HG03135 (cell line): ENCODE measurements at regions not wholly inside any gene's neighbourhood (a gene's known extent, or its start where the extent isn't known, plus 50 kb on each side); places are given as distances from the start of the nearest gene placed in this dataset.
"Not testable (repeated sequence)": the region's sequence is repeated elsewhere in the genome, so short reads cannot be mapped to it uniquely, and the experiment has no call there.

Source experiments
- ATAC-seq: cut with Tn5 transposase; IDR thresholded peaks from one replicate; pipeline ENCODE4 v1.9.1; 2021; ENCODE audit warnings: mild to moderate bottlenecking, moderate library complexity; ENCODE audit not compliant: unreplicated experiment

GRCh38 chrX:150205011-150205410 lies 158.1 kb upstream of the MAMLD1 start:
- ATAC-seq, result no peak

DNA sequence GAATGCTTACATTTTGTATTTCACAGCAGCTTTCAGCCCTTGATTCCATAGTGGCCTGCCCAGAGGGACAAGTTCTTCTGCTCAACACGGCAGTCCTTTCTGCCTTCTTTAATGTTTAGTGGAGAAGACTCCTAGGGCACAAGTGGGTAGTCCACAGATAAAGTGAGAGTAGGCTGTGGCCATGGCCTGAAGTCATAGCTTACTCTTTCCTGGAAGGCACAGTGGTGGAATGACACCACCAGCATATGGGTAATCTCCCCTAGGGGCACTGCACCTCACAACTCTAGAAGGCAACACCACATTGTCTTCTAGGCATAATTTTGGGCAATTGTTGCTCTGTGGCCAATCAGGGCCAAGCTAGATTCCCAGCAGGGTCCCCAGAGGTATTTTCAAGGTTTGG lies 155.4 kb upstream of the MAMLD1 start:
- ATAC-seq, result no peak

DNA sequence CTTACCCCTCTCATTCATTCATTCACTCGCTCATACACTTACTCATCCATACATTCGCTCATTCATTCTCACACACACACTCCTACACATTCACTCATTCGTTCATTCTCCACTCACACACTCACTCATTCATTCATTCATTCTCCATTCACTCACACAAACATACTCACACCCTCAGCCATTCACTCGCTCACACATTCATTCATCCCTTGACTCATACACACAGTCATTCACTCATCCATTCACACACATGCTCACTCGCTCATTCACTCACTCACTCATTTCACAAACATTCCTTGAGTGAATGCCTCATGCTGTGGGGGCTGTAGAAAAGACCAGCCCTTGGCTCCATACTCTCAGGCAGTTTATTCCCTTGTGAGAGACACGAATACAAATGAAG lies 151.1 kb upstream of the MAMLD1 start:
- ATAC-seq, result no peak

DNA sequence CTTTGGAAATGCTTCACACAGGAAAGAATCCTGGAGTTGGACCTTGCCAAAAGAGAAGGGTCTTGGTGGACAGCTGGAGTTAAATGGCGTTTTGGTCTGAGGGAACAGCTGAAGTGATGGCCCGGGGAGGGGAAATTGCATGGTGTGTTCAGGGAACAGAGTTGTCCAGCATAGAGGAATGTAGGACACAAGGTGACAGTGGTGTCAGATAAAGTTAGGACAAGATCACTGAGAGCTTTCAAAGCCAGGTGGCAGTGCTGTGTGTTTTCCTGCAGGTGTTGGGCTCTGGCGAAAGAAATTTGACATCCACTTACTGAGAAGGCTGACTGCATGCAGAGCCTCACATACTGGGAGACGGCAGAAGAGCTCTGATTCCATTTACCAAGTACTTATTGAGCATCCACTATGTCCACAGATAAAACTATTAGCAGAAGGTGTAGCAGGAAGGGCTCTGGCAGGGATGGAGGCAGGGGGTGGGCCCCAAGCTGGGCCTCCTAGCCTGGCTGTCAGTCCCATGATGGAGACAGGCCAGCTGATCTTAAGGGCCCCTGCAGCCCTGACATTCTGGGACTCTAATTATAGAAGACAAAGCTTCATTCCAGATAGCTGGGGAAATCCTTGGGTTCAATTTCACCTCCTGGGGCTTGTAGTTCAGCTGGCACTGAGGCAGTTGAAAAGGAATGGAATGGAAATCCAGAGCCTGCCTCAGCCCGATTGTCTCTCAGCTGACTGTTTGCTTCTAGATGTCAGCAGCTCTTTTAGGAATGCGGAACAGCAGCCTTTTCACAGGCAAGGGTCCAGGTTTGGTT lies 150.2 kb upstream of the MAMLD1 start:
- ATAC-seq, result no peak

DNA sequence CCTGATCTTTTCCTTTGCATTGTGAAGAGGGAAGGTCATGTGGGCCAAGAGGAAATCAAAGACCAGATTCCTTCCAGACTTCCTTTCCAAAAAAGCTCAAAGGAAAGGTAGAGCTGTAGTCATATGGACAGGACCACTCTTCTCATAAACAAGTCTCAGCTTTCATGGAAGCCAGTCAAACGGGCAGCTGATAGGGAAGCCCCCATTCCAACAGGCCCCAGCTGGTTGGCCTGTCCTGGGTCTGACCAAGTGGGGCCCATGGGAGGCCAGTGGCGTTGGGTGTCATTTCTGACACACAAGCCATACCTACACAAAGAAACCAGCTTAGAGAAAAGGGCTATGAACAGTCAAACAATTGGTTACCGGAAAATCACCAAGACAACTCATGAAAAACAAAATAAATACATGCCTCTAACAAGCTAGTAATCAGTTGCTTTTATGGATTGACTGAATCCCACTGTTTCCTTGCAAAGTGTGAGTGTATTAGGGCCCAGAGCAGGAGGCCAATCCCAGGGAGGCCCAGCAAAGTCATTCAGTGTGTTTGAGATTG lies 149.6 kb upstream of the MAMLD1 start:
- no peak for ATAC-seq

GRCh38 chrX:150216000-150216399 lies 147.1 kb upstream of the MAMLD1 start:
- not testable (repeated sequence) for ATAC-seq

DNA sequence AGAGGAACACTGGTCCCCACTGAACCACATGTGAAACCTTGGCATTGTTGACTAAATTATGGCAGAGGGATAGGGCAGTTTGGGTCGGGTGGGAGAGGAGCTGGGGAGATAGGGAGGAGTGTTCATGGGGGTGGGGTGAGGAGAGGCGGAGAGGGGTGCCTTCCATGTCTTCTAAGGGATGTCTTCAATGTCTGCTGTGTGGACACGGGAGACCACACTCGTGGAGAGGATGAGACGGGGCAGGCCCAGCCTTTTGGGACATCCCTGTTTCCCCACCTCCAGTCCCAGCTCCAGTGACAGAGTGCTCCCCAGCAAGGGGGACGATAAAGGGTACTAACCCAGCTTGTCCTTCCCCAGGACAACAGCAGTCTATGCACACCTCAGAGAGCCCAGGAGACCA lies 146.4 kb upstream of the MAMLD1 start:
- ATAC-seq, result no peak

DNA sequence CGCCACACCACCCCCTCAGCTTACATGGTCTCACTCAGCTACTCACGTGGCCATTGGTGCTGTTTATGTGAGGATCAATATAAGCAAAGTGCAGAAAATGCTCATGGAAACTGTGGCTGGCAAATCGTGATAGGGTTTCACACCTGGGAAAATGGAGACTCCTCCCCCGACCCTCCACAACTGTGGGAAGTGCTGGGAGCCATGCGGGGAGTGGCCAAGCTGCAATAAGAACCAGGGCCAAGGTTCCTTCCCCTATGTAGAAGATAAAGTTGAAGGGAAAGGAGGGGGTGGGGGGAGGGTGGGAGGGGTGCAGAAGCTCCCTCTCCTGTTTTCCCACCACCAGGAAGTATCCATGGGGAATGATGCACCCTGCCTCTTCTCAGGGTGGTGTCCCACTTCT lies 145.5 kb upstream of the MAMLD1 start:
- ATAC-seq, result no peak

GRCh38 chrX:150219374-150220185 lies 143.5 kb upstream of the MAMLD1 start:
- ATAC-seq, result no peak

GRCh38 chrX:150223176-150224015 lies 139.7 kb upstream of the MAMLD1 start:
- ATAC-seq, result no peak

DNA sequence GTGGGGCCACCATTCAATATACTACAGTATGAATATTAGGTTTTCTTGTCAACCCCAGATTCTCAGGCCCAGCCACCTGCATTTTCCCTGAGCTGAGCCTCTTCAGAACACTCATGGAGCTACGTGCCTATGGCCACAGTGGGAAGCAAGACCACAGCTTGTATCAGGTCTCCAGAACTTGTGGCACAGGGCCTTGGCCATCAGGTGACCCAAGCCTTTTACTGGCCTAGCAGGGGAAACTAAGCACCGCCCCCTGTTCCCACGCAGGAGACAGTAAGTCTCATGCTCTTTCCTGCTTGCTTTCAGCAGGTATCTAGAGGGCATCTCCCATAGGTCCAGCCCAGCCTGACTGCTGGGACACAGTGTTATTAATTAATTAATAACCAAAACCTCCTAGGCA lies 138.4 kb upstream of the MAMLD1 start:
- ATAC-seq, result no peak

GRCh38 chrX:150225266-150225665 lies 137.9 kb upstream of the MAMLD1 start:
- ATAC-seq, result no peak

DNA sequence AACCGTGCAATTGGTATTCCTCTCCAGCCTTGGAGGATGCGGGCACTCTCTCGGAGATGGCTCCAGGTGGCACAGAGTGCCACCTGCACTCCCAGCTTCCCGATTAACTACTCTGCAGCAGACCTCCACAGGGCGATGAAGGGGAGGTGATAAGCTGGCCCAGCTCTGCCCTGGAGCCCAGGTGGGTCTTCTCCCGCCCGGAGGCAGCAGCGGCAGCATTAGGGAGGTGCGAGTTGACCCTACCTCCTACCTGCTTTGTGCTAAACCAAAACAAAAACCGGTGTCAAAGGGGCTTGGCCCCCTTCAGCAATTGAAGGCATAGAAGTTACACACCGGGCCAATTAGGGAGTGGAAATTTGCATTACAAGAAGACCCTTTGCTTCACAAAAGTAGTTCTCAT lies 137.4 kb upstream of the MAMLD1 start:
- no peak for ATAC-seq

DNA sequence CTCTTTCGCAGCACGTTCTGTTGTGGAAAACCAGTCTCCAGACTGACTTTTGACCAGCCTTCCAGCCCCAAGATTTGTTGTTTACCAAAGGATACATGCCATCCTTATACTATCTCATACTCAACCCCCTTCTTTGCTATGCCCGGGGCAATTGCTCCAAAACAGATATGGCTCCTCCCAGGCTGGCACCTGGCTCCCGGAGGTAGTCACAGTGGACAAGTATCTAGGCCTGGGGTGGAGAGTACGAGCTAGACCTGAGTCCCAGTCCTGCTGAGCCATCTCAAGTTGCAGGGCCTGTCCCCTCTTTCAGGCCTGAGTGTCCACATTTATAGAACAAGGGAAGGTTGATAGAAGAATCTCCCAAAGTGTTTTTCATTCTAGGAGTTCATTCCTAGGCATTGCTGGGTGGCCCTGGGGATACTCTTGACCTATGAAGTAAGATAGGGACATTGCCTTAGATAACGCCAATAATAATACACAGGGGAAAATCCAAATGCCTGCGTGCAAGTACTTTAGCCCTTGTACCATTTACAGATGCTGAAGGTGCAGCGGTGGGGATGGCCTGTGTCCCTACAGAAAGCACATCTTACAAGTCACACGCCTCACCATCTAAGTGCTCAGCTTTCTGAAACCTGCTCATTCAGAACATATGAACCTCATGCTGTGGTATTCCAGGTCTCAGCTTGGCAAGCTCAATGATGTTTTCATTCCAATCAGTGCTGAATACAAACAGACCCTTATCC lies 136.7 kb upstream of the MAMLD1 start:
- ATAC-seq, result no peak

GRCh38 chrX:150227321-150227860 lies 135.7 kb upstream of the MAMLD1 start:
- no peak for ATAC-seq

DNA sequence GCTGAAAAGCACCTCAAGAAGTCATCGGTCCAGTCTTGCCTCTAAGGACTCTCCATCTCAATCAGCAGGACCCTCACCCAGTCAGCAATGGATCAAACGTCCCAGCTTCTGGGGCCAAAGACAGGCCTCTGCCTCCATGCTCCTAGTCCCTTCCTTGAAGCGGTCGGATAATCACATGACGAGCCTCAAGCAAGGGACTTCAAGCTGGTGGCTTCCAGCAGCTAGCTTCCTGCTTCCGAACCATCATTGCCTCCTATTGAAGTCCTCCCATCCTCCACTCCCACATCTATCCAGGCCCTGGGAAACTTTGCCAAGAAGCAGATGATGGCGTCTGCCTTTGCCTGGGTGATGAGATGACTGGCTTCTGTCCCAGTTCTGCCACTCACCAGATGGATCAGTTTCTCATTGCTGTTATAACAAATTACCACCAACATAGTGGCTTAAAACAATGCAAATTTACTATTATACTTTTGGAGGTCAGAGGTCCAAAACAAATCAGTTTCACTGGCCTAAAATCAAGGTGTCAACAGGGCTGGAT lies 135.2 kb upstream of the MAMLD1 start:
- no peak for ATAC-seq

GRCh38 chrX:150228431-150228830 lies 134.7 kb upstream of the MAMLD1 start:
- ATAC-seq, result no peak

- no peak for ATAC-seq
These were observed 134.1 kb upstream of the MAMLD1 start for GRCh38 chrX:150229030-150229429.

DNA sequence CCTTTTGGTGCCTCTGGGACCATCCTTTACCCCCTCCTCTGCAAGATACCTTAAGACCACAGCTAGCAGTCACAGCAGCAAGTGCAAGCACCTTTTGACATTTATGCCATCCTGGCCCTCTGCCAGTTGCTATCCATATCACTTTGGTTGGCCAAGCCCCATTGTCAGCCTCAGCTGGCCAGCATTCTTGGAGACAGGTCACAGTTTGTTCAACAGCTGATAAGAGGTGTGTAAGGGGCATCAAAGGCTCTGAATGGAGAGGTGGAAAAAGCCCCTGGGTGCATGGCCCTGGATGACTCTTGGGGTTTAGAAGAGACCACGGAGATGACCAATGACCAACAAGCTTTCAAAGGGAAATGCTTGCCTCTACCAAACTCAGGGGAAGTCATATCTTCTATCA lies 133.6 kb upstream of the MAMLD1 start:
- ATAC-seq, result no peak

DNA sequence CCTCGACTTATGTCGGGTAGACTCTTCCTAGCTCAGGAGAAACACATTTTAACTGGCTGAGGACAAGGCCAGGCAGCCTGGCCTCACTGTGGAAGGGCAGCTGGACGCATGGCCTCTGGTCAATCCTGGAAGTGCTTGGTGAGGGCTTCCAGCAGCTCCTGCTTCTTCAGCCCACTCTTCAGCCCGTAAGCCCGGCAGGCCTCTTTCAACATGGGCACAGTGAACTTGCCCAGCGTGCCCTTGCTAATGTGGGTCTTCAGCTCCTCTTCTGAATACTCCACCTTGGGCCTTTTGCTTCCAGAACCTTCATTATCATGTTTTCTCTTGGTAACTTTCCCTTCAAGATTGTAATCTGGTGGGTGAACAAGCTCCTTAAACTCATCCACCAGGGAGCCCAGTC lies 132.2 kb upstream of the MAMLD1 start:
- not testable (repeated sequence) for ATAC-seq
